SIG-M5 (cell line): ENCODE measurements at regions not wholly inside any gene's neighbourhood (a gene's known extent, or its start where the extent isn't known, plus 50 kb on each side); places are given as distances from the start of the nearest gene placed in this dataset.
"Not testable (repeated sequence)": the region's sequence is repeated elsewhere in the genome, so short reads cannot be mapped to it uniquely, and the experiment has no call there.

Experiments
- DNase-seq: peaks from one replicate; lab custom pipeline; 2025; lab: John Stamatoyannopoulos, UW

GRCh38 chr3:88807491-88808105 lies 299.8 kb upstream of the EPHA3 start:
- DNase-seq, result no peak

- no peak for DNase-seq
These were observed 297.4 kb upstream of the EPHA3 start for GRCh38 chr3:88809993-88810392.

DNA sequence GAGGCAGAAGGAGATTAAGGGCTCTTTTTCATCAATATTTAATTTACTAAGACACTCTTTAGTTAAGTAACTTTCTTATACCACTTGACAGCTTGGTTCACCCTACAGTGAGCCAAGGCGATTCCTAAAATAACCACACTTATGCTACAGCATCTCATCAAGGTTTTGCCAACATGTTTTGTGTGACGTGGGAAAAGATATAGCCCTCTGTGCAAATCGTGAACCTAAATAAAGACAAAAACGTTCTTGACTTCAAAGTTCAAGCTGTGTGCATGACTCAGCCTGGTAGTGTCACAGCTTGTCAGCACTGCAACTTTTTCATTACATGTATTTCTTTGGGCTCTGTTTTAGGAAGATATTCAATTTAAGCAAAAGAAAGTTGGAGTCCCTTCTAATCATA lies 297.0 kb upstream of the EPHA3 start:
- no peak for DNase-seq

- no peak for DNase-seq
These were observed 296.3 kb upstream of the EPHA3 start for GRCh38 chr3:88811096-88811495.

- DNase-seq, result no peak
These were observed 294.8 kb upstream of the EPHA3 start for GRCh38 chr3:88812576-88812975.

DNA sequence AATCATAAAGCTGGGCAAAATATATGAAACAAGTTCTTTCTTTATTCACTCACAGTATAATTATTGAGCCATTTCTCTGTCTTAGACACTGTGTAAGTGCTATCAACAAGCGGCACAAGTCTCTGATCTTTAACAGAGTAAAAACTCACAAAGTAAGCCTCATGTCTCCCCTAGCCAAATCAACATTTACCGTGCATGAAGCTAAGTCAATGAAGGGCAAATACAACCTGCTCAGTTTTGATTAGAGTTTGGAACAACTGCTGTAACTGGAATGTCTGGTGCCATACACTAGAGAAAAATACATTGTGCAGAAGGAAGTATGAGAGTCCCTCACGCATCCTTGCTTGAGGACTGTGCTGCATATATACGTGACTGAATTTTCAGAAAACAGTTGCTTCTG lies 291.0 kb upstream of the EPHA3 start:
- no peak for DNase-seq

DNA sequence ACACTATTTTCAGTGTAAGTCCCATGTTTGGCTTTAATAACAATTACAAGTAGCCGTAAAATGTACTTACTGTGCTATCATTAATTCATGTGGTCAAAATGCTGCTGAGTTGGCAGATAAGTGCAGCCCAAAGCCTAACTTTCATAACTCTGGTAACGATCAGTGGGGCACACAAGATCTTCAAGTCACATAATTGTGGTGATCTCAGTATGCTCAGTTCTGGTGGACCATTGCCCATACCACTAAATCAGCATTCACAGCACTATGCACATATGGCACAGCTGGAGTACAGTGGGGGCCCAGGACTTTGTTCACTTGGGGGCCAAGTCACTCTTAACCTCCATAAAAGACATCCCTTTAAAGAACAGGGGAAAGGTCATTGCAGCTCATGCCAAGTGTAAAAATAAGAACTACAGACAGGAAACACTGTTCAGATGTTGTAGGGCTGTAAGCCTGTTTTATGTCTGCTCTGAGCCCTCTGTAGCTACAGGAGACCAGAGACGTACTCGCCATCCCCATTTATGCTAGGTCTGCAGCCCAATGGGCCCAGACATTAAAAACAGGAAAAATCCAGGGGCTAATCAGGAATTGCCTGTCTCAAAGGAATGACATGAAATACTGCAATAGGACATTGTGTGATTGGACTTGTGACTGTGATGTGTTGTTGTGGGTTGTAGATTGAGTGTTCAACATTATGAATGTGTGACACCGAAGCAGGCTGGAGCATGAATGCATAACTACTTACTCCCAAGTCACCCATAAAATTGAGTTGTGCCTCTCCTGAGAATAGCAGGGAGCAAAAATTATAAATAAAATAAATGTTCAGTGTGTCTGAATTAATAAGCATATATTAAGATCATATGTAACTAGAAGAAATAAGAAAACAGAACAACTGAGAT lies 282.5 kb upstream of the EPHA3 start:
- DNase-seq, result no peak

- no peak for DNase-seq
These were observed 279.0 kb upstream of the EPHA3 start for GRCh38 chr3:88828466-88828865.

- DNase-seq, result no peak
These were observed 254.8 kb upstream of the EPHA3 start for GRCh38 chr3:88852606-88853005.

DNA sequence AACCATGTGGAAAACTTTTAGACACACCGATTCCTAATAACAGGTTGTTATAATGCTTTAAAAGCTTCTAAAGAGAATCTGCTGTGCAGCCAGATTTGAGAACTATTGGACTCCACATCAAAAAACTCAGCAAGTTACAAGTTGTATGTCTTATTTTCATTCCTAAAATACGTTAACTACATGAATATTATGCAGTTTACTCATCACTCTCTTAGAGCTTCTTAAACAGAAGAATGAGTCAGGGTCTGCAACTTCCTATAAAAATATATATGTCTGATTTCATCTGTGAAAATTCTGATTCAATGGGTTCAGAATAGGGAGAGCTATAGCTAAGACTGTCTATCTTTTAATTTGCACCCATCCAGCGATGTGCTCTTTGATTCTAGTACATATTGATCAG lies 244.2 kb upstream of the EPHA3 start:
- no peak for DNase-seq

- no peak for DNase-seq
These were observed 230.7 kb upstream of the EPHA3 start for GRCh38 chr3:88876724-88877123.

DNA sequence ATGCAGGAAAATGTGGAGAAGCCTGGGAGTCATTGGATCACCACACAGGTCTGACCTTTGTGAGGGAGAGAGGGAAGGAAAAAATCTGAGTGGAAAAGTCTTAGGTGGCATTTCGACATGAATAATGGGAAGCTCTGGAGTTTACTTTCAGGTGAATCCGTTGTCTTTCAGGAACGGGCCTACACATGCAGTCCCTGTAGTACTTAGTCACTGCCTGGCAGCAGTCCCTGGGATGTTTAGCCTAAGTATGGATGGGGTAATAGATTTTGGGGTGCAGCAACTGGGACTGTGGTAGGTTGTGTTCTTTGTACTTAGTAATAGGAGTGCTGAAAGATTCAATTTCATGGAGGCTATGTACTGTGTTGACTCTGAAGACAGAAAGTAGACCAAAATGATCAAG lies 227.5 kb upstream of the EPHA3 start:
- DNase-seq, result no peak

DNA sequence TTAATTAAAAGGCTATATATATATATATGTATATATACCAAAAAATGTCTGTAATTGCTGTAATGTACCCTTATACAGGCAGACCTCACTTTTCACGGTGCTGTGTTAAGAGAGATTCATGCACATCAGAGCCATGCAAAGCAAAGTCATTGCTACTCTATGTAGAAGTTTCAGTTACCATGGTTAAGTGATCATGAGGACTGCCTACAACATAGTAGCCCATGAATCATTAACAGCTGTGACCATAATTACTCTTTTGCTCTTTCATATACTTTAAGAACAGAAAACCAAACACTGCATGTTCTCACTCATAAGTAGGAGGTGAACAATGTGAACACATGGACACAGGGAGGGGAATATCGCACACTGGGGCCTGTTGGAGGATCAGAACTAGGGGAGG lies 225.3 kb upstream of the EPHA3 start:
- no peak for DNase-seq

- DNase-seq, result not testable (repeated sequence)
These were observed 220.8 kb upstream of the EPHA3 start for GRCh38 chr3:88886624-88887023.

DNA sequence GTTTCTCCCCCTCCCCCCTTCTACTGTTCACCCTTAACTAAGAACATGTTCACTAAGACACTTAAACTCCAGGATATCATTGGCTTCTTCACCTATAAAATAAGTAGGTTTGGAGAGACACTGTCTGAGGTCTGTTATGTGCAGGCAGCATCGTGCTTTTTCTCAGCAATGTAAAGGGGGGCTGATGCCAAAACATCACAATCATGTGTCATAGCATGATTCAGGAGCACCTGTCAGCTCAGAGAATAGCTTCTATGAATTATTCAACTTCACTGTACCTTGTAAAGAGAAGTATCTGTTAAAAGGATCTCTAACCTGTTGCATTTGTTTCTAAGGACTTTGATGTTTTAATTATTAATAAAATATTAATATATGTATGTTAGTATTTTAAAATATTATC lies 211.4 kb upstream of the EPHA3 start:
- DNase-seq, result no peak

- no peak for DNase-seq
These were observed 195.0 kb upstream of the EPHA3 start for GRCh38 chr3:88912294-88912877.

DNA sequence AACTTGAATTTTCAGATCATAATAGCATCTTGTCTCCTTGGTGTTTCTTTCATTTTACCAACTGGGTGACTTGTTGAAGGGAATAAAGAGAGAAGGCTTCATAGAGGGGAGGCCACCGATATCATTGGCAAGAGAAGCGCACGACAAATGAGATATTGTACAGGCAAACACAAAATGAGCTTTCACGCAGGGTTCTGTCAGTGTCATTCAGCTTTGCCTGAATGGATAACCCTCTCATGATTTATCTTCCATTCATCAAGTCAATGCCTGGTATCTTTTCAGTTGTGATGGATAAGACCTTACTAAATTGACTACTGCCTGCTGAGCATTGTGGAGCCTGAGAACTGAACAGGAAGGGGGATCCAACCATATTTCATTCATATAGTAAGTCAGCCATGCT lies 188.6 kb upstream of the EPHA3 start:
- DNase-seq, result no peak

DNA sequence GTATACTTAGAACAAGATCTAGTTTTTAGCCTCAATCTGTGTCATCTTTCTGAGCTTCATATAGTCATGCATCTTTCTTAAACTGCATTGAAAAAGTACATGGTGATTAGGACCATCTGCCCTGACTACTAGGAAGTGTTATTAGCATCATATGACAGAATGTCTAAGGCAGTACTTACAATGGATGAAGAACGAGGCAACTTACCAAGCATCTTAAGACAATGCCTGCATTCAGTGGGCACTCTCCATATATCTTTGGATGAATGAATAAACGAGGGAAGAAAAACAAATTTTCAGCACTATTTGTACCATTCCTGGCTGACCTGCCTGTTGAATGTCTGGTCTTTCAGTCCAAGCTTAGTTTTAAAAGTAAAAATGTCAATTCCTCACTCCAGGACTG lies 185.4 kb upstream of the EPHA3 start:
- no peak for DNase-seq

- DNase-seq, result no peak
These were observed 181.2 kb upstream of the EPHA3 start for GRCh38 chr3:88926221-88926620.

DNA sequence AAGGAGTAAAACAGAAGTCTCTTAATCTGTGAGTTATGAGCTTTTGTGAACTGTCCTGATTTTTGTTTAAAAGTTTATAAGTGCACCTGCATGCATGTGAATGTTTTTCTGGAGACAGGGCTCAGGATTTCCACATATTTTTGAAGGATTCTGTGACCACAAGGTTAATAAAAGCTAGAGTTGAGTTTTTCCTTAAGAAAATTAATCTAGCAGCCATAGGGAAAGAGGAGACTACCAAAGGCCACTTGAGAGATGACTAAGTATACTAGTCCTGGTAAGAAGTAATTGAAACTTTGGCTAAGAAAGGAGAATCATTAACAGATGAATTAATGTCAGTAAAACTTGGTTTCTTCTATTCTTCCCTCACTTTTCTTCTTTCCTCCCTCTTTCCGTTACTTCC lies 176.8 kb upstream of the EPHA3 start:
- DNase-seq, result no peak

DNA sequence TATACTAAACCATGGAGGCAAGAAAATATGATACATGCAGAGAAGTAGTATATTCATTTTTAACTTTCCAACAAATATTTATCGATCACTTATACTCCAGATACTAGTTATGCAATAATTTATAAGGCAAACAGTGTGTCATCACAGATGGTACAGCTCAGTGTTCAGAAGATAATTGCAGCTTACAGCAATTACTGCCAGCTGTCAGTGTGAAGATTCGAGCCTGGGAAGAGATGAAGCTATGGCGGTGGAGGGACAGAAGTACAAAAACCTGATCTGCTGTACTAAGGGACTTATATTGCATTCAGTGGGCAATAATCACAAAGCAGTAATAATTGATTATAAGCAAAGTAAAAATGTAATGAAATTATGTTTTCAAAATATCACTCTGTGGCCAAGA lies 170.6 kb upstream of the EPHA3 start:
- no peak for DNase-seq

DNA sequence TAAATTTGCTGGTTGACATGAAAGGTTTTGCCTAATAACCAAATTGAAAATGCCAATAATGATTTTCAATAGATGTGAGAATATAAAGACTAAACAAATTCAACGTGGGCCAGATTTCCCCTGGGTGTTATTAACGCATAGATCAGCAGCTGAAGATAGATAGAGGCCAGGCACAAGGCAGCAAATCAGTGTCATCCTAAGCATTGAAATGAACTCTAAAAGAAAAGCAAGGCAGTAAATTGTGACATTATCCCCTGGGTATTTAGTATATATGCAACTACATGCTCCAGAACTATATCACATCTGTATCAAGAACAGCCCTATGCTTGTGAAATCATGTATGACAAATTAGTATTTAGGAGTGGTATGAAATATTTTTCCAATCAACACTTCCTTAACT lies 167.1 kb upstream of the EPHA3 start:
- DNase-seq, result no peak

DNA sequence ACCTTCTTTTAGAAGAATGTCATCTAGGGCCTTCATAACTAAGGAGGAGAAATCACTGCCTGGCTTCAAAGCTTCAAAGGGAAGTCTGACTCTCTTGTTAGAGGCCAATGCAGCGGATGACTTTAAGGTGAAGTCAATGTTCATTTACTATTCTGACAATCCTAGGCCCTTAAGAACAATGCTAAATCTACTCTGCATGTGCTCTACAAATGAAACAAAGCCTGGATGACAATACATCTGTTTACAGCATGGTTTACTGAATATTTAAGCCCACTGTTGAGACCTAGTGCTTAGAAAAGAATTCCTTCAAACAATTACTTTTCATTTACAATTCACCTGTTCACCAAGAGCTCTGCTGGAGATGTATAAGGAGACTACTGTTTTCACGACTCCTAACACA lies 160.4 kb upstream of the EPHA3 start:
- no peak for DNase-seq
